GM12878 (cell line): ENCODE measurements at regions not wholly inside any gene's neighbourhood (a gene's known extent, or its start where the extent isn't known, plus 50 kb on each side); places are given as distances from the start of the nearest gene placed in this dataset.

ENCODE experiments used
- ATAC-seq: fragments of 200-7000 bp; cut with Tn5 transposase; 3 replicates; pipeline ENCODE4 v1.9.1; 2020; ENCODE audit warnings: mild to moderate bottlenecking, moderate library complexity
- BruUV-seq: library from RNA; stranded (reverse); fragments of 400-500 nt; replicated peaks from 2 replicates; lab custom pipeline; 2021; lab: Mats Ljungman, UMichigan
- CTCF ChIA-PET: fragments of 300-600 bp; sonication (Branson Sonifier 250); formaldehyde crosslinking; extraction: SDS; loops from one replicate; lab custom pipeline; 2021; ENCODE audit warnings: inconsistent platforms; lab: Yijun Ruan, JAX
- POLR2A ChIA-PET: fragments of 350-600 bp; formaldehyde crosslinking; extraction: SDS; loops from one replicate; lab custom pipeline; 2021; ENCODE audit warnings: inconsistent platforms; lab: Charles Lee
- RAD21 ChIA-PET: fragments of 300-600 bp; sonication (Branson Sonifier 250); formaldehyde crosslinking; loops from one replicate; lab custom pipeline; 2023; ENCODE audit warnings: antibody characterized with exemption; ENCODE audit not compliant: unreplicated experiment; lab: Charles Lee
- SMC1A ChIA-PET: fragments of 300-600 bp; sonication (Branson Sonifier 250); formaldehyde crosslinking; loops from one replicate; lab custom pipeline; 2023; ENCODE audit not compliant: unreplicated experiment, uncharacterized antibody; lab: Charles Lee
- DNase-seq: peaks from one replicate; pipeline ENCODE4 v3.0.0-alpha.2; 2011; ENCODE audit warnings: low read depth, low spot score
- FAIRE-seq: peaks from 3 replicates; lab custom pipeline; 2011; peaks lifted over from hg19 to GRCh38; lab: Jason Lieb, UNC
- H2AFZ ChIP-seq: 2 replicates; pipeline ENCODE4 v1.6.0; 2011; ENCODE audit warnings: low read depth, low read length, control low read depth; ENCODE audit not compliant: control insufficient read depth
- H3K27ac ChIP-seq: 2 replicates; pipeline ENCODE4 v1.5.1; 2011; ENCODE audit warnings: control low read depth; ENCODE audit not compliant: control insufficient read depth, insufficient read depth
- H3K27me3 ChIP-seq, 2 experiments: replicated peaks in 1 of 2; 2 replicates each; pipeline versions ENCODE4 v1.6.0 to v1.6.1; 2011; ENCODE audit warnings: low read length in 1 of 2; ENCODE audit not compliant: control insufficient read depth in 2 of 2, insufficient read depth in 2 of 2
- H3K36me3 ChIP-seq, 2 experiments: 2 replicates each; pipeline ENCODE4 v1.5.1; 2011; ENCODE audit warnings: low read length in 1 of 2; ENCODE audit not compliant: control insufficient read depth in 2 of 2, insufficient read depth in 2 of 2
- H3K4me1 ChIP-seq: 2 replicates; pipeline ENCODE4 v1.6.1; 2011; ENCODE audit warnings: mild to moderate bottlenecking, low read length, moderate library complexity, mixed read lengths; ENCODE audit not compliant: control insufficient read depth, insufficient read depth
- H3K4me2 ChIP-seq: 2 replicates; pipeline ENCODE4 v1.6.0; 2011; ENCODE audit warnings: control low read depth; ENCODE audit not compliant: control insufficient read depth, insufficient read depth
- H3K4me3 ChIP-seq: fragments of 200-600 bp; sonication (generic); 2 replicates; pipeline ENCODE4 v1.5.1; 2016
- H3K79me2 ChIP-seq: 2 replicates; pipeline ENCODE4 v1.6.0; 2011; ENCODE audit warnings: low read length; ENCODE audit not compliant: control insufficient read depth, insufficient read depth
- H3K9ac ChIP-seq: 2 replicates; pipeline ENCODE4 v1.8.0; 2011; ENCODE audit warnings: low read length, control low read depth, mixed read lengths; ENCODE audit not compliant: control insufficient read depth, insufficient read depth
- H3K9me3 ChIP-seq: replicated peaks from 3 replicates; pipeline ENCODE4 v1.5.1; 2011; ENCODE audit warnings: mild to moderate bottlenecking, low read length; ENCODE audit not compliant: control insufficient read depth, insufficient read depth
- H4K20me1 ChIP-seq: 2 replicates; pipeline ENCODE4 v1.6.0; 2011; ENCODE audit not compliant: control insufficient read depth, insufficient read depth
- BRCA1 ChIP-seq: IDR thresholded peaks from 2 replicates; pipeline ENCODE4 v1.6.1; 2011; ENCODE audit warnings: low read depth, low read length, improper control_type of control experiment
- CHD1 ChIP-seq: IDR thresholded peaks from 2 replicates; pipeline ENCODE4 v1.6.1; 2012; ENCODE audit warnings: low read depth, low read length, improper control_type of control experiment
- E2F8 ChIP-seq: fragments of 450-650 bp; IDR thresholded peaks from 2 replicates; pipeline ENCODE4 v1.6.1; 2018; ENCODE audit warnings: mild to moderate bottlenecking, low read depth, moderate library complexity; ENCODE audit not compliant: partially characterized antibody
- HDAC2 ChIP-seq: fragments of 200-600 bp; sonication (generic); IDR thresholded peaks from 2 replicates; pipeline ENCODE4 v1.6.1; 2017
- PAX8 ChIP-seq: fragments of 450-650 bp; IDR thresholded peaks from 2 replicates; pipeline ENCODE4 v1.6.1; 2017; ENCODE audit warnings: mild to moderate bottlenecking, moderate library complexity
- RFX5 ChIP-seq: IDR thresholded peaks from 2 replicates; pipeline ENCODE4 v1.6.1; 2011; ENCODE audit warnings: low read depth, low read length, improper control_type of control experiment
- SMAD1 ChIP-seq: fragments of 450-650 bp; IDR thresholded peaks from 2 replicates; pipeline ENCODE4 v1.6.1; 2018; ENCODE audit warnings: mild to moderate bottlenecking, low read depth; ENCODE audit not compliant: partially characterized antibody
- YBX1 ChIP-seq: fragments of 450-650 bp; IDR thresholded peaks from 2 replicates; pipeline ENCODE4 v1.6.1; 2016; ENCODE audit warnings: antibody characterized with exemption
- WGBS: methylation state at CpG from one replicate; pipeline ENCODE4 v1.1.6; 2016; ENCODE audit warnings: low lambda C conversion rate; ENCODE audit not compliant: insufficient replicate concordance, insufficient coverage; ENCODE audit errors: missing lambda C conversion rate; 5-methylcytosine and 5-hydroxymethylcytosine counted together
- in situ Hi-C: fragments of 300-500 bp; cut with MboI; formaldehyde crosslinking; loops from 9 replicates; pipeline ENCODE4 v1.14.3; 2018; ENCODE audit warnings: mixed read lengths
- intact Hi-C: fragments of 100-400 bp; cut with micrococcal nuclease; formaldehyde crosslinking; loops from one replicate; pipeline ENCODE4 v1.14.2; 2022; ENCODE audit not compliant: unreplicated experiment

- Histone ChIP-seq H3K27me3 (no peaks in the 10 kb centered on the region; a peak in 2 of 4 replicates), H3K4me2 (no peak overlapping the region), H3K9me3 (no peaks in the 10 kb centered on the region; the same call in 2 of the 3 replicates), H3K9ac (no peak overlapping the region), H3K79me2 (no peaks in the 10 kb centered on the region), H3K4me1 (no peaks in the 10 kb centered on the region), H3K36me3 (no peaks in the 10 kb centered on the region), H2AFZ (no peak overlapping the region)
- BruUV-seq, result no TSS peak
- ChIA-PET POLR2A (no interaction called here), CTCF (no interaction called here), SMC1A (no interaction called here), RAD21 (no interaction called here)
- no peak for ATAC-seq
- 59% methylated on average over 4 of the region's 4 CpGs for WGBS
- intact Hi-C loops, result no loop called here
- FAIRE-seq, result no peak
- DNase-seq, result no peak
- TF ChIP-seq E2F8 (no peak), YBX1 (no peak), CHD1 (no peak), BRCA1 (no peak), HDAC2 (no peak), PAX8 (no peak), RFX5 (no peak), SMAD1 (no peak)
- TF ChIP-seq, all 136 proteins: peak for 0
- Histone ChIP-seq H4K20me1 (no peaks in the 10 kb centered on the region), H3K27ac (no peak overlapping the region), H3K4me3 (no peak overlapping the region)
- in situ Hi-C loops, result no loop called here
Measured at GRCh38 chr20:51269671-51270070, 246.8 kb upstream of the KCNG1 start.
